IMR-90 (cell line): ENCODE measurements at regions not wholly inside any gene's neighbourhood (a gene's known extent, or its start where the extent isn't known, plus 50 kb on each side); places are given as distances from the start of the nearest gene placed in this dataset.

Source experiments
- ATAC-seq: fragments of 200-7000 bp; cut with Tn5 transposase; 2 replicates; pipeline ENCODE4 v1.9.1; 2020; ENCODE audit warnings: low read depth, mild to moderate bottlenecking, moderate library complexity
- BruUV-seq: library from RNA; stranded (reverse); fragments of 400-500 nt; replicated peaks from 2 replicates; lab custom pipeline; 2021; lab: Mats Ljungman, UMichigan
- CTCF ChIA-PET: fragments of 300-600 bp; formaldehyde crosslinking; extraction: SDS; loops from one replicate; lab custom pipeline; 2021; ENCODE audit warnings: antibody characterized with exemption; lab: Yijun Ruan, JAX
- POLR2A ChIA-PET: fragments of 300-600 bp; sonication (Branson Sonifier 250); formaldehyde crosslinking; loops from one replicate; lab custom pipeline; 2022; ENCODE audit warnings: antibody characterized with exemption; ENCODE audit not compliant: unreplicated experiment; lab: Charles Lee
- DNase-seq: peaks from one replicate; pipeline ENCODE4 v3.0.0; 2013
- H2AFZ ChIP-seq: replicated peaks from 2 replicates; pipeline ENCODE3; 2013; ENCODE audit warnings: low read length, mild to moderate bottlenecking; ENCODE audit not compliant: poor library complexity
- H2AK5ac ChIP-seq: 2 replicates; pipeline ENCODE4 v1.6.1; 2013; ENCODE audit warnings: low read depth, low read length, inconsistent platforms
- H2AK9ac ChIP-seq: replicated peaks from 2 replicates; pipeline ENCODE3; 2013; ENCODE audit warnings: mild to moderate bottlenecking, low read depth, low read length, moderate library complexity; ENCODE audit not compliant: poor library complexity
- H2BK120ac ChIP-seq: 2 replicates; pipeline ENCODE4 v1.6.1; 2013; ENCODE audit warnings: low read depth, low read length, inconsistent platforms
- H2BK15ac ChIP-seq: 3 replicates; pipeline ENCODE4 v1.6.1; 2013; ENCODE audit warnings: low read depth, low read length, inconsistent platforms
- H2BK20ac ChIP-seq: 2 replicates; pipeline ENCODE4 v1.6.1; 2013; ENCODE audit warnings: low read depth, mild to moderate bottlenecking, inconsistent platforms, low read length, moderate library complexity
- H2BK5ac ChIP-seq: 2 replicates; pipeline ENCODE4 v1.6.1; 2013; ENCODE audit warnings: mild to moderate bottlenecking, low read depth, low read length, inconsistent platforms; ENCODE audit not compliant: poor library complexity, severe bottlenecking
- H3K14ac ChIP-seq: replicated peaks from 2 replicates; pipeline ENCODE4 v1.6.1; 2013; ENCODE audit warnings: low read depth, low read length, inconsistent platforms
- H3K18ac ChIP-seq: 2 replicates; pipeline ENCODE4 v1.6.1; 2013; ENCODE audit warnings: low read depth, low read length, control low read depth
- H3K23ac ChIP-seq: 2 replicates; pipeline ENCODE4 v1.6.1; 2013; ENCODE audit warnings: low read depth, low read length, inconsistent platforms
- H3K27ac ChIP-seq: 2 replicates; pipeline ENCODE4 v1.5.1; 2013; ENCODE audit warnings: mild to moderate bottlenecking, control low read depth, low read length; ENCODE audit not compliant: insufficient read depth
- H3K27me3 ChIP-seq: 2 replicates; pipeline ENCODE4 v1.6.1; 2013; ENCODE audit warnings: low read length; ENCODE audit not compliant: control insufficient read depth, insufficient read depth
- H3K36me3 ChIP-seq: 2 replicates; pipeline ENCODE4 v1.6.1; 2013; ENCODE audit warnings: low read length, mixed read lengths; ENCODE audit not compliant: control insufficient read depth, insufficient read depth
- H3K4ac ChIP-seq: 2 replicates; pipeline ENCODE4 v1.6.1; 2013; ENCODE audit warnings: low read depth, low read length, inconsistent platforms
- H3K4me1 ChIP-seq: 2 replicates; pipeline ENCODE4 v1.6.1; 2013; ENCODE audit warnings: low read length, mixed read lengths; ENCODE audit not compliant: control insufficient read depth, insufficient read depth
- H3K4me2 ChIP-seq: 2 replicates; pipeline ENCODE4 v1.6.1; 2013; ENCODE audit warnings: low read depth, mild to moderate bottlenecking, control low read depth, low read length, moderate library complexity
- H3K4me3 ChIP-seq: 2 replicates; pipeline ENCODE4 v1.5.1; 2013; ENCODE audit warnings: low read depth, mild to moderate bottlenecking, control low read depth, low read length, moderate library complexity; ENCODE audit not compliant: insufficient read depth
- H3K56ac ChIP-seq: 2 replicates; pipeline ENCODE4 v1.6.1; 2013; ENCODE audit warnings: low read length, inconsistent platforms; ENCODE audit not compliant: insufficient read depth; ENCODE audit errors: extremely low read depth
- H3K79me1 ChIP-seq, 2 experiments: 2 replicates each; pipeline ENCODE4 v1.6.1; 2013; ENCODE audit warnings: low read length in 2 of 2, inconsistent platforms in 1 of 2, low read depth in 1 of 2
- H3K9ac ChIP-seq: 2 replicates; pipeline ENCODE4 v1.6.1; 2013; ENCODE audit warnings: low read depth, low read length, control low read depth
- H3K9me1 ChIP-seq: 2 replicates; pipeline ENCODE4 v1.6.1; 2013; ENCODE audit warnings: low read length, inconsistent platforms; ENCODE audit not compliant: insufficient read depth
- H3K9me3 ChIP-seq: 2 replicates; pipeline ENCODE4 v1.6.1; 2013; ENCODE audit warnings: low read length; ENCODE audit not compliant: control insufficient read depth, insufficient read depth
- H4K20me1 ChIP-seq: 2 replicates; pipeline ENCODE4 v1.6.1; 2013; ENCODE audit warnings: low read length, inconsistent platforms; ENCODE audit not compliant: insufficient read depth
- H4K5ac ChIP-seq: 2 replicates; pipeline ENCODE4 v1.6.1; 2013; ENCODE audit warnings: mild to moderate bottlenecking, low read depth, low read length, control low read depth
- H4K8ac ChIP-seq, 2 experiments: 2 replicates each; pipeline ENCODE4 v1.6.1; 2013; ENCODE audit warnings: low read depth in 2 of 2, low read length in 2 of 2, control low read depth in 1 of 2, inconsistent platforms in 1 of 2
- H4K91ac ChIP-seq: 2 replicates; pipeline ENCODE4 v1.6.1; 2013; ENCODE audit warnings: low read depth, low read length, inconsistent platforms; ENCODE audit not compliant: insufficient read depth
- BHLHE40 ChIP-seq: fragments of 150-350 bp; IDR thresholded peaks from 2 replicates; pipeline ENCODE4 v1.6.1; 2016; ENCODE audit warnings: mild to moderate bottlenecking, low read depth, low read length
- CEBPB ChIP-seq: IDR thresholded peaks from 2 replicates; pipeline ENCODE4 v1.6.1; 2012; ENCODE audit warnings: low read depth, low read length, improper control_type of control experiment
- CHD1 ChIP-seq: IDR thresholded peaks from 2 replicates; pipeline ENCODE4 v1.6.1; 2012; ENCODE audit warnings: low read depth, low read length, improper control_type of control experiment
- MAZ ChIP-seq: IDR thresholded peaks from 2 replicates; pipeline ENCODE4 v1.6.1; 2012; ENCODE audit warnings: low read depth, mild to moderate bottlenecking, low read length, improper control_type of control experiment, moderate library complexity, borderline replicate concordance
- RAD21 ChIP-seq: IDR thresholded peaks from 2 replicates; pipeline ENCODE4 v1.6.1; 2012; ENCODE audit warnings: low read length, improper control_type of control experiment
- RCOR1 ChIP-seq: IDR thresholded peaks from 2 replicates; pipeline ENCODE4 v1.6.1; 2012; ENCODE audit warnings: mild to moderate bottlenecking, low read length, improper control_type of control experiment; ENCODE audit not compliant: insufficient replicate concordance
- RFX5 ChIP-seq: IDR thresholded peaks from 2 replicates; pipeline ENCODE4 v1.8.0; 2012; ENCODE audit warnings: low read depth, mild to moderate bottlenecking, low read length, moderate library complexity
- SMC3 ChIP-seq: fragments of 150-350 bp; IDR thresholded peaks from 2 replicates; pipeline ENCODE4 v1.6.1; 2016; ENCODE audit warnings: low read depth, mild to moderate bottlenecking, antibody characterized with exemption, low read length, moderate library complexity
- WGBS, 2 experiments: methylation state at CpG; one replicate each; pipeline versions ENCODE4 v1.1.5 to v1.1.7; 2013; ENCODE audit warnings: missing lambda C conversion rate in 2 of 2; ENCODE audit not compliant: insufficient read length in 1 of 2; ENCODE audit errors: extremely low coverage in 2 of 2; 5-methylcytosine and 5-hydroxymethylcytosine counted together
- dilution Hi-C: fragments of 300-500 bp; cut with HindIII; formaldehyde crosslinking; loops from one replicate; pipeline ENCODE4 v1.14.3; 2018; ENCODE audit warnings: low sequenced_read_pairs; ENCODE audit not compliant: unreplicated experiment
- in situ Hi-C: fragments of 300-500 bp; cut with MboI; formaldehyde crosslinking; loops from 3 replicates; pipeline ENCODE4 v1.14.3; 2019; ENCODE audit warnings: low sequenced_read_pairs, inconsistent platforms, mixed read lengths
- intact Hi-C: fragments of 100-400 bp; cut with micrococcal nuclease; formaldehyde crosslinking; loops from 2 replicates; pipeline ENCODE4 v1.10.0; 2022

DNA sequence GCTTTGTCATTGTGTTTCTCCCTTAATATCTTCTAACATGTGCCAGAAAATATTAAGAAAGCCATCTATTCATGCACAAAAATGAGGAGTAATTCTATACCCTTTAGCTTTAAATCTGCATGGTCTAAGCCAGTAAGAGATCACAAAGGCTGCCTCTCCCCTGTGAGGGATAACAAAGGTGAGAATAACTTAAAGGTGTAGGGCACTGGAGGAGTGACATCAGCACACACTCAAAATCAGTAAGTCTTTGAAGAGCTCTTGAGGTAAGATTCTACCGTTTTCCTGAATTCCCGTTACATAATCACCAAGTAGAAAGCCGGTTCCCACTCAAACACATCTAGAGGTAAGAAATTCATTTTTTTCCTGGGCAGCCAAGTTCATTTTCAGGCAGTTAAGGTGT, 123.9 kb upstream of the SULT1C3 start:
- Histone ChIP-seq H4K91ac (no peak overlapping the region), H4K8ac (no peak overlapping the region), H2BK120ac (no peak overlapping the region), H3K4me1 (no peaks in the 10 kb centered on the region), H3K14ac (no peak overlapping the region), H3K36me3 (no peaks in the 10 kb centered on the region), H3K9ac (no peak overlapping the region), H4K5ac (no peak overlapping the region), H2AFZ (no peak overlapping the region), H4K20me1 (no peaks in the 10 kb centered on the region), H3K4me2 (no peak overlapping the region), H3K27me3 (no peaks in the 10 kb centered on the region), H3K27ac (no peak overlapping the region), H3K4me3 (no peak overlapping the region), H2BK5ac (no peak overlapping the region), H2AK9ac (no peak overlapping the region), H3K56ac (no peak overlapping the region), H2BK20ac (no peak overlapping the region), H3K23ac (no peak overlapping the region), H2BK15ac (no peak overlapping the region), H3K4ac (no peak overlapping the region), H3K9me1 (no peaks in the 10 kb centered on the region), H3K79me1 (no peaks in the 10 kb centered on the region), H3K9me3 (no peaks in the 10 kb centered on the region), H3K18ac (no peak overlapping the region), H2AK5ac (no peak overlapping the region)
- in situ Hi-C loops (no loop called here), intact Hi-C loops (no loop called here), dilution Hi-C loops (no loop called here)
- DNase-seq (no peak), ATAC-seq (no peak)
- TF ChIP-seq CEBPB (no peak), RCOR1 (no peak), CHD1 (no peak), MAZ (no peak), BHLHE40 (no peak), RFX5 (no peak), RAD21 (no peak), SMC3 (no peak)
- CTCF ChIA-PET: interaction anchor here (1.3 kb wide), 1 partner anchor 21 kb away, joined by 5 read pairs; no protein-coding TSS in a partner anchor
- POLR2A ChIA-PET: no interaction called here
- WGBS, 2 experiments: no CpG with 5 or more reads among the region's 3 CpGs
- no TSS peak for BruUV-seq
